K562 (cell line): ENCODE measurements at regions not wholly inside any gene's neighbourhood (a gene's known extent, or its start where the extent isn't known, plus 50 kb on each side); places are given as distances from the start of the nearest gene placed in this dataset.

Experiments used
- KAT2B ChIP-seq: IDR thresholded peaks from one replicate; pipeline ENCODE4 v1.6.1; 2012; ENCODE audit warnings: low read depth, mild to moderate bottlenecking, control low read depth, inconsistent platforms, low read length, moderate library complexity
- KAT7 ChIP-seq: sonication (generic); formaldehyde crosslinking; IDR thresholded peaks from 2 replicates; pipeline ENCODE4 v1.8.0; 2022; ENCODE audit warnings: missing genetic modification reagents, mild to moderate bottlenecking, borderline replicate concordance
- ZNF280A ChIP-seq: fragments of 450-650 bp; IDR thresholded peaks from 2 replicates; pipeline ENCODE4 v1.6.1; 2018; ENCODE audit warnings: mild to moderate bottlenecking, low read depth; ENCODE audit not compliant: partially characterized antibody
- ZNF512 ChIP-seq: IDR thresholded peaks from 2 replicates; pipeline ENCODE4 v1.6.1; 2016; ENCODE audit warnings: missing genetic modification characterization, missing compliant biosample characterization
- ZNF592 ChIP-seq: fragments of 450-650 bp; IDR thresholded peaks from 2 replicates; pipeline ENCODE4 v1.6.1; 2017; ENCODE audit warnings: antibody characterized with exemption, mild to moderate bottlenecking

GRCh38 chr14:82897469-82898308 is 1364.0 kb upstream of the SEL1L start:
- TF ChIP-seq ZNF280A (no peak), ZNF512 (tag) (no peak), KAT7 (CRISPR knock-in tag) (no peak), KAT2B (no peak), ZNF592 (no peak)
